Ishikawa (cell line): ENCODE measurements at regions not wholly inside any gene's neighbourhood (a gene's known extent, or its start where the extent isn't known, plus 50 kb on each side); places are given as distances from the start of the nearest gene placed in this dataset.

Experiments used
- CEBPB ChIP-seq: IDR thresholded peaks from 2 replicates; pipeline ENCODE4 v1.6.1; 2012
- CREB1 ChIP-seq: IDR thresholded peaks from 2 replicates; pipeline ENCODE4 v1.6.1; 2012; ENCODE audit warnings: low read depth
- EGR1 ChIP-seq: IDR thresholded peaks from 2 replicates; pipeline ENCODE4 v1.6.1; 2012
- EP300 ChIP-seq: IDR thresholded peaks from 2 replicates; pipeline ENCODE4 v1.6.1; 2012; ENCODE audit warnings: borderline replicate concordance
- FOXM1 ChIP-seq: IDR thresholded peaks from 2 replicates; pipeline ENCODE4 v1.6.1; 2012; ENCODE audit warnings: low read depth, borderline replicate concordance
- NFIC ChIP-seq: IDR thresholded peaks from 2 replicates; pipeline ENCODE4 v1.6.1; 2012
- RAD21 ChIP-seq: IDR thresholded peaks from 2 replicates; pipeline ENCODE4 v1.6.1; 2012; ENCODE audit warnings: low read depth
- TAF1 ChIP-seq: IDR thresholded peaks from 2 replicates; pipeline ENCODE4 v1.6.1; 2012; ENCODE audit warnings: low read depth, mild to moderate bottlenecking
- TCF12 ChIP-seq: IDR thresholded peaks from 2 replicates; pipeline ENCODE4 v1.6.1; 2012; ENCODE audit warnings: low read depth
- TEAD4 ChIP-seq: IDR thresholded peaks from 2 replicates; pipeline ENCODE4 v1.6.1; 2012
- YY1 ChIP-seq: IDR thresholded peaks from 2 replicates; pipeline ENCODE4 v1.6.1; 2012; ENCODE audit warnings: low read depth
- ZBTB7A ChIP-seq: IDR thresholded peaks from 2 replicates; pipeline ENCODE4 v1.6.1; 2012; ENCODE audit warnings: low read depth
- TF ChIP-seq, protein P1 (sequence below): IDR thresholded peaks from 2 replicates; pipeline ENCODE4 v1.6.1; 2012; ENCODE audit warnings: low read depth, mild to moderate bottlenecking
- TF ChIP-seq, protein P2 (sequence below): IDR thresholded peaks from 2 replicates; pipeline ENCODE4 v1.6.1; 2012
- TF ChIP-seq, protein P3 (sequence below): IDR thresholded peaks from 2 replicates; pipeline ENCODE4 v1.6.1; 2012

DNA sequence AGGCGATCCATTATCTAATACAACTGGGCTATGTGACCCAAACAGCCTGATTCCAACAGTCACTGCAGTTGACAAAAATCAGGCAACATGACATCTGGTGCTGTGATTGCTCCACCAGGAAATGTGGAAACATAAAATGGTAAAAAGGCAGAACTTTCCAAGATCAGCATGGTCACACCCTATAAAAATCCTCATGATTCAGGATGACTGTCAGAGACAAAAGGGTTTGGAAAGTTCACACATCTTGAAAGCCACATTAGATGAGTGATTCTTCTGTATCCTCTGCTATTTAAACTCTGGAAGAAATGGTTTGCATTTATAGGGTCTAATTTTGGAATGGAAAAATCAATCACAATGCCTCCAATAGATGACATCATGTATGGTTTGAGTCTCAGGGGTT lies 662.6 kb upstream of the IGFBP3 start:
- TF ChIP-seq, protein P1, sequence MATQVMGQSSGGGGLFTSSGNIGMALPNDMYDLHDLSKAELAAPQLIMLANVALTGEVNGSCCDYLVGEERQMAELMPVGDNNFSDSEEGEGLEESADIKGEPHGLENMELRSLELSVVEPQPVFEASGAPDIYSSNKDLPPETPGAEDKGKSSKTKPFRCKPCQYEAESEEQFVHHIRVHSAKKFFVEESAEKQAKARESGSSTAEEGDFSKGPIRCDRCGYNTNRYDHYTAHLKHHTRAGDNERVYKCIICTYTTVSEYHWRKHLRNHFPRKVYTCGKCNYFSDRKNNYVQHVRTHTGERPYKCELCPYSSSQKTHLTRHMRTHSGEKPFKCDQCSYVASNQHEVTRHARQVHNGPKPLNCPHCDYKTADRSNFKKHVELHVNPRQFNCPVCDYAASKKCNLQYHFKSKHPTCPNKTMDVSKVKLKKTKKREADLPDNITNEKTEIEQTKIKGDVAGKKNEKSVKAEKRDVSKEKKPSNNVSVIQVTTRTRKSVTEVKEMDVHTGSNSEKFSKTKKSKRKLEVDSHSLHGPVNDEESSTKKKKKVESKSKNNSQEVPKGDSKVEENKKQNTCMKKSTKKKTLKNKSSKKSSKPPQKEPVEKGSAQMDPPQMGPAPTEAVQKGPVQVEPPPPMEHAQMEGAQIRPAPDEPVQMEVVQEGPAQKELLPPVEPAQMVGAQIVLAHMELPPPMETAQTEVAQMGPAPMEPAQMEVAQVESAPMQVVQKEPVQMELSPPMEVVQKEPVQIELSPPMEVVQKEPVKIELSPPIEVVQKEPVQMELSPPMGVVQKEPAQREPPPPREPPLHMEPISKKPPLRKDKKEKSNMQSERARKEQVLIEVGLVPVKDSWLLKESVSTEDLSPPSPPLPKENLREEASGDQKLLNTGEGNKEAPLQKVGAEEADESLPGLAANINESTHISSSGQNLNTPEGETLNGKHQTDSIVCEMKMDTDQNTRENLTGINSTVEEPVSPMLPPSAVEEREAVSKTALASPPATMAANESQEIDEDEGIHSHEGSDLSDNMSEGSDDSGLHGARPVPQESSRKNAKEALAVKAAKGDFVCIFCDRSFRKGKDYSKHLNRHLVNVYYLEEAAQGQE, result no peak
- TF ChIP-seq EP300, result no peak
- TF ChIP-seq, protein P2, sequence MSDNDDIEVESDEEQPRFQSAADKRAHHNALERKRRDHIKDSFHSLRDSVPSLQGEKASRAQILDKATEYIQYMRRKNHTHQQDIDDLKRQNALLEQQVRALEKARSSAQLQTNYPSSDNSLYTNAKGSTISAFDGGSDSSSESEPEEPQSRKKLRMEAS, result no peak
- no peak for TF ChIP-seq NFIC
- TF ChIP-seq EGR1, result no peak
- no peak for TF ChIP-seq RAD21
- no peak for TF ChIP-seq ZBTB7A
- TF ChIP-seq, protein P3, sequence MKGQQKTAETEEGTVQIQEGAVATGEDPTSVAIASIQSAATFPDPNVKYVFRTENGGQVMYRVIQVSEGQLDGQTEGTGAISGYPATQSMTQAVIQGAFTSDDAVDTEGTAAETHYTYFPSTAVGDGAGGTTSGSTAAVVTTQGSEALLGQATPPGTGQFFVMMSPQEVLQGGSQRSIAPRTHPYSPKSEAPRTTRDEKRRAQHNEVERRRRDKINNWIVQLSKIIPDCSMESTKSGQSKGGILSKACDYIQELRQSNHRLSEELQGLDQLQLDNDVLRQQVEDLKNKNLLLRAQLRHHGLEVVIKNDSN, result no peak
- TF ChIP-seq FOXM1, result no peak
- no peak for TF ChIP-seq CEBPB
- no peak for TF ChIP-seq TCF12

DNA sequence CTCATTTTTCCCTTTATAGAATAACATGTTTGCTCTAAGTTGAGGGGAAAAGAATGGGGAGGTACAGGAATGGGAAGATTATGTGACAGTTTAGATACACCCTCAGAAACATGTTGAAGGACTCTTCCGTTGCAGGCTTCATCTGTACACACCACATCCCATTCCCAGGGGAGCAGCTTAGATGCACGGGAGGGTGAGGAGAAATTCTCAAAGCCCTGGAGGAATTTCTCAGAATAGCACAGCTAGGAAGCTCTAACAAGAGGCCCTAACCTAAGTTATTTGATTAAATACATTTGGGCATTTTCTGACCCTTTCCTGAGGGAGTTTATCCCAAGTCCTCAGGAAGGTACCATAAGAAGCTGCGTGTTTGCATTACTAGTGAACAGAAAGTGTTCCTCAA lies 660.2 kb upstream of the IGFBP3 start:
- TF ChIP-seq RAD21, result no peak
- no peak for TF ChIP-seq TCF12
- no peak for TF ChIP-seq EP300
- TF ChIP-seq CEBPB, result no peak
- no peak for TF ChIP-seq ZBTB7A
- no peak for TF ChIP-seq CREB1
- TF ChIP-seq EGR1, result no peak
- TF ChIP-seq, protein P2, result no peak
- TF ChIP-seq YY1, result no peak
- no peak for TF ChIP-seq NFIC
- TF ChIP-seq, protein P3, result no peak
- no peak for TF ChIP-seq TAF1
- no peak for TF ChIP-seq FOXM1
- TF ChIP-seq TEAD4, result no peak

DNA sequence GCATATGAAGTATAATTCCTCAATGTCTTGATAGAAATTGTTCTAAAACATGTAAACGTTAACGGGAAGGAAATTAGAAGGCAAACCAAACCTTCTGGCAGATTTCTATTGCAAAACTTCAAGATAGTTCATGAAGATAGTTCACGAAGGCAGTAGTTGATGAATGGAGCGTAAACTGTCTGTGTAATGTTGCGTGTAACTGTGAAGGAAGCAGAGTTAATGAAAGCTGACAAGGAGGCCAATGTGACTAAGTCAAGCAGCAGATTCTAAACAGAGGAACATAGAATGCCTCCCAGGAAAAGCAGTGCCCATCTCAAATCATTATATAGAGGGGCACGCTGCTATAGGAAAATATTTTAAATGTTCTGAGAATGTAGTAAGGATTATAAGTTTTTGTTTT lies 659.7 kb upstream of the IGFBP3 start:
- TF ChIP-seq, protein P3, result no peak
- no peak for TF ChIP-seq TAF1
- no peak for TF ChIP-seq YY1
- no peak for TF ChIP-seq EP300
- TF ChIP-seq EGR1, result no peak
- TF ChIP-seq TEAD4, result no peak
- TF ChIP-seq, protein P1, result no peak
- TF ChIP-seq, protein P2, result no peak
- no peak for TF ChIP-seq TCF12
- TF ChIP-seq ZBTB7A, result no peak
- no peak for TF ChIP-seq RAD21
- TF ChIP-seq FOXM1, result no peak
- no peak for TF ChIP-seq CEBPB
- TF ChIP-seq NFIC, result no peak
- TF ChIP-seq CREB1, result no peak

DNA sequence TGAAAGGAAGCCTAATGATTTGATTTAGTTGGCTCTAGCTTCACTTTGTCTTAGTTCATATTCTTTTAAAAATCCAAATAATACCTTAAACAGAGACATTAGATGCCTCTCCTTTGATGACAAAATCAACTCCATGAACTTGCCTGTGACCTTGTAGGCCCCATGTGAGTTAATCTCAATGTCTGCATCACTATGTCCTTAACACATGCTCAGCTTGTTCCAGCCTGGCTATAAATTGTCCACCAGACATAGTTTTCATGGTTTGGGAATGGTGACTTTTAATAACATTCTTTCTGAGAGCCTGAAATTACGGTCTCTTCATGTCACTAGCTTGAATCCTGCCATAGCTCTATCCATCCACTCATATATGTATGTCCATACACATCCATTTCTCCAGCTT lies 656.3 kb upstream of the IGFBP3 start:
- TF ChIP-seq CREB1, result no peak
- no peak for TF ChIP-seq TAF1
- TF ChIP-seq, protein P2, result no peak
- TF ChIP-seq NFIC, result no peak
- no peak for TF ChIP-seq EP300
- no peak for TF ChIP-seq TEAD4
- TF ChIP-seq TCF12, result no peak
- TF ChIP-seq, protein P1, result no peak
- TF ChIP-seq RAD21, result no peak
- TF ChIP-seq CEBPB, result no peak
